ENCODE measurements at regions not wholly inside any gene's neighbourhood (a gene's known extent, or its start where the extent isn't known, plus 50 kb on each side); places are given as distances from the start of the nearest gene placed in this dataset.

- no peaks in the 10 kb centered on the region for H3K4me1 Mint-ChIP-seq
- no peak overlapping the region for H3K4me2 ChIP-seq (replicated peaks; ENCODE audit: low read depth, low read length, poor library complexity, severe bottlenecking)
- CTCF ChIA-PET = no interaction called here
These were observed 902.6 kb upstream of the EPHA6 start for GRCh38 chr3:95911767-95912166.

GRCh38 chr3:95923496-95924210, 890.7 kb upstream of the EPHA6 start:
- H3K4me3 Mint-ChIP-seq = no peak overlapping the region
- Histone ChIP-seq H3K4me2 (replicated peaks; ENCODE audit: low read depth, low read length, poor library complexity, severe bottlenecking) (no peak overlapping the region), H3K79me2 (ENCODE audit: control insufficient read depth, insufficient read depth, low read length) (no peaks in the 10 kb centered on the region), H3K27ac (ENCODE audit: low read length in 2 of 2) (no peak overlapping the region), H3K4me1 (ENCODE audit: control insufficient read depth in 2 of 2, insufficient read depth in 2 of 2, low read length in 2 of 2) (no peaks in the 10 kb centered on the region), H3K36me3 (replicated peaks in 1 of 2; ENCODE audit: control extremely low read depth in 1 of 2, control insufficient read depth in 1 of 2, extremely low read depth in 1 of 2, insufficient read depth in 2 of 2, low read length in 1 of 2) (no peaks in the 10 kb centered on the region), H3K27me3 (replicated peaks in 1 of 4; ENCODE audit: control extremely low read depth in 1 of 4, control insufficient read depth in 3 of 4, insufficient read depth in 4 of 4, low read length in 3 of 4) (no peaks in the 10 kb centered on the region), H4K20me1 (ENCODE audit: control insufficient read depth, insufficient read depth, low read length, poor library complexity, severe bottlenecking) (no peaks in the 10 kb centered on the region), H2AFZ (ENCODE audit: insufficient read depth, low read depth, low read length, poor library complexity, severe bottlenecking) (no peak overlapping the region), H3K4me3 (ENCODE audit: control extremely low read depth in 1 of 5, extremely low read depth in 1 of 5, insufficient read depth in 1 of 5, low read depth in 2 of 5, low read length in 4 of 5) (no peak overlapping the region), H3K9ac (ENCODE audit: low read length) (no peak overlapping the region), H3K9me3 (ENCODE audit: control extremely low read depth in 1 of 3, control insufficient read depth in 2 of 3, insufficient read depth in 1 of 3, low read length in 2 of 3) (no peaks in the 10 kb centered on the region)
- DNase-seq (no peak), ATAC-seq (ENCODE audit: low read depth) (no peak)
- no peaks in the 10 kb centered on the region for H3K4me1 Mint-ChIP-seq
- ChIA-PET POLR2A (no interaction called here), CTCF (no interaction called here)
- TF ChIP-seq EZH2 (IDR thresholded peaks at IDR 0.05; ENCODE audit: borderline replicate concordance, insufficient read depth, low read depth, low read length, poor library complexity, severe bottlenecking) = no peak
- H3K9me3 Mint-ChIP-seq (ENCODE audit: insufficient read depth) = peaks cover 4% of the 10 kb centered on the region
- 70% methylated on average over 2 of the region's 3 CpGs for WGBS (ENCODE audit: insufficient coverage)
- H3K27ac Mint-ChIP-seq = no peak overlapping the region
- H3K27me3 Mint-ChIP-seq = no peaks in the 10 kb centered on the region
- intact Hi-C loops (cut with micrococcal nuclease) = no loop called here

More at GRCh38 chr3:95911767-95912166, 902.6 kb upstream of the EPHA6 start:
- Histone ChIP-seq H3K79me2 (ENCODE audit: control insufficient read depth, insufficient read depth, low read length) (no peaks in the 10 kb centered on the region), H4K20me1 (ENCODE audit: control insufficient read depth, insufficient read depth, low read length, poor library complexity, severe bottlenecking) (no peaks in the 10 kb centered on the region), H3K4me1 (ENCODE audit: control insufficient read depth in 2 of 2, insufficient read depth in 2 of 2, low read length in 2 of 2) (no peaks in the 10 kb centered on the region), H3K4me3 (ENCODE audit: control extremely low read depth in 1 of 5, extremely low read depth in 1 of 5, insufficient read depth in 1 of 5, low read depth in 2 of 5, low read length in 4 of 5) (no peak overlapping the region), H3K36me3 (replicated peaks in 1 of 2; ENCODE audit: control extremely low read depth in 1 of 2, control insufficient read depth in 1 of 2, extremely low read depth in 1 of 2, insufficient read depth in 2 of 2, low read length in 1 of 2) (no peaks in the 10 kb centered on the region), H2AFZ (ENCODE audit: insufficient read depth, low read depth, low read length, poor library complexity, severe bottlenecking) (no peak overlapping the region), H3K27ac (ENCODE audit: low read length in 2 of 2) (no peak overlapping the region), H3K9ac (ENCODE audit: low read length) (no peak overlapping the region), H3K27me3 (replicated peaks in 1 of 4; ENCODE audit: control extremely low read depth in 1 of 4, control insufficient read depth in 3 of 4, insufficient read depth in 4 of 4, low read length in 3 of 4) (no peaks in the 10 kb centered on the region), H3K9me3 (ENCODE audit: control extremely low read depth in 1 of 3, control insufficient read depth in 2 of 3, insufficient read depth in 1 of 3, low read length in 2 of 3) (peaks cover 0 to 21% (median 13%) of the 10 kb centered on the region in 3 donors)
- intact Hi-C loops (cut with micrococcal nuclease) = no loop called here
- 83% methylated on average over 1 of the region's 1 CpG for WGBS (ENCODE audit: insufficient coverage)
- Mint-ChIP-seq H3K4me3 (no peak overlapping the region), H3K9me3 (ENCODE audit: insufficient read depth) (peaks cover 3% of the 10 kb centered on the region), H3K27me3 (no peaks in the 10 kb centered on the region), H3K27ac (no peak overlapping the region)
- ATAC-seq (ENCODE audit: low read depth) = no peak
- POLR2A ChIA-PET = no interaction called here
- TF ChIP-seq CTCF (IDR thresholded peaks at IDR 0.05) (no peak), EZH2 (IDR thresholded peaks at IDR 0.05; ENCODE audit: borderline replicate concordance, insufficient read depth, low read depth, low read length, poor library complexity, severe bottlenecking) (no peak)
- DNase-seq = no peak

Data from B cell (primary cell).